ENCODE measurements at regions not wholly inside any gene's neighbourhood (a gene's known extent, or its start where the extent isn't known, plus 50 kb on each side); places are given as distances from the start of the nearest gene placed in this dataset.

GRCh38 chr15:94130504-94130903, 100.9 kb upstream of the MCTP2 start:
- TF ChIP-seq CTCF (IDR thresholded peaks at IDR 0.05; ENCODE audit: insufficient read depth, low read depth, low read length) (no peak), EZH2 (IDR thresholded peaks at IDR 0.05; ENCODE audit: insufficient read depth, low read length) (no peak)
